ENCODE measurements at regions not wholly inside any gene's neighbourhood (a gene's known extent, or its start where the extent isn't known, plus 50 kb on each side); places are given as distances from the start of the nearest gene placed in this dataset.

GRCh38 chr3:146709969-146710368 lies 104.8 kb upstream of the PLSCR5 start:
- no peak for TF ChIP-seq EZH2 (IDR thresholded peaks at IDR 0.05; ENCODE audit: insufficient read depth, poor library complexity, severe bottlenecking)
- TF ChIP-seq EZH2phosphoT487 (IDR thresholded peaks at IDR 0.05; ENCODE audit: insufficient read depth, low read depth), result no peak
